ENCODE measurements at regions not wholly inside any gene's neighbourhood (a gene's known extent, or its start where the extent isn't known, plus 50 kb on each side); places are given as distances from the start of the nearest gene placed in this dataset.

GRCh38 chr10:47063858-47064257, 152.6 kb downstream of the PTPN20 start:
- no peak for TF ChIP-seq EZH2 (IDR thresholded peaks at IDR 0.05; ENCODE audit: borderline replicate concordance, insufficient read depth, low read depth, low read length, poor library complexity, severe bottlenecking)
- TF ChIP-seq, protein P1, sequence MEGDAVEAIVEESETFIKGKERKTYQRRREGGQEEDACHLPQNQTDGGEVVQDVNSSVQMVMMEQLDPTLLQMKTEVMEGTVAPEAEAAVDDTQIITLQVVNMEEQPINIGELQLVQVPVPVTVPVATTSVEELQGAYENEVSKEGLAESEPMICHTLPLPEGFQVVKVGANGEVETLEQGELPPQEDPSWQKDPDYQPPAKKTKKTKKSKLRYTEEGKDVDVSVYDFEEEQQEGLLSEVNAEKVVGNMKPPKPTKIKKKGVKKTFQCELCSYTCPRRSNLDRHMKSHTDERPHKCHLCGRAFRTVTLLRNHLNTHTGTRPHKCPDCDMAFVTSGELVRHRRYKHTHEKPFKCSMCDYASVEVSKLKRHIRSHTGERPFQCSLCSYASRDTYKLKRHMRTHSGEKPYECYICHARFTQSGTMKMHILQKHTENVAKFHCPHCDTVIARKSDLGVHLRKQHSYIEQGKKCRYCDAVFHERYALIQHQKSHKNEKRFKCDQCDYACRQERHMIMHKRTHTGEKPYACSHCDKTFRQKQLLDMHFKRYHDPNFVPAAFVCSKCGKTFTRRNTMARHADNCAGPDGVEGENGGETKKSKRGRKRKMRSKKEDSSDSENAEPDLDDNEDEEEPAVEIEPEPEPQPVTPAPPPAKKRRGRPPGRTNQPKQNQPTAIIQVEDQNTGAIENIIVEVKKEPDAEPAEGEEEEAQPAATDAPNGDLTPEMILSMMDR (IDR thresholded peaks at IDR 0.05) = no peak
